Bronchial epithelial cell (primary cell): ENCODE measurements at regions not wholly inside any gene's neighbourhood (a gene's known extent, or its start where the extent isn't known, plus 50 kb on each side); places are given as distances from the start of the nearest gene placed in this dataset.
"Not testable (repeated sequence)": the region's sequence is repeated elsewhere in the genome, so short reads cannot be mapped to it uniquely, and the experiment has no call there.

Experiments
- DNase-seq: peaks from one replicate; pipeline ENCODE4 v3.0.0-alpha.2; 2010; ENCODE audit warnings: low read depth
- FAIRE-seq: peaks from 2 replicates; lab custom pipeline; 2011; peaks lifted over from hg19 to GRCh38; lab: Jason Lieb, UNC
- H3K27me3 ChIP-seq: 2 replicates; pipeline ENCODE4 v1.5.1; 2011; ENCODE audit warnings: low read length; ENCODE audit not compliant: control insufficient read depth, insufficient read depth
- H3K36me3 ChIP-seq: 2 replicates; pipeline ENCODE4 v1.5.1; 2011; ENCODE audit warnings: low read length; ENCODE audit not compliant: control insufficient read depth, insufficient read depth
- H3K4me3 ChIP-seq: 2 replicates; pipeline ENCODE4 v1.5.1; 2011; ENCODE audit warnings: mild to moderate bottlenecking, low read depth, low read length, control low read depth
- TF ChIP-seq, protein P1 (sequence below): IDR thresholded peaks from 2 replicates; pipeline ENCODE4 v1.5.1; 2011; ENCODE audit warnings: mild to moderate bottlenecking, moderate library complexity, low read length, control low read depth, inconsistent platforms; ENCODE audit not compliant: insufficient read depth, severe bottlenecking

- Histone ChIP-seq H3K36me3 (no peaks in the 10 kb centered on the region), H3K27me3 (no peaks in the 10 kb centered on the region), H3K4me3 (no peak overlapping the region)
- TF ChIP-seq, protein P1, sequence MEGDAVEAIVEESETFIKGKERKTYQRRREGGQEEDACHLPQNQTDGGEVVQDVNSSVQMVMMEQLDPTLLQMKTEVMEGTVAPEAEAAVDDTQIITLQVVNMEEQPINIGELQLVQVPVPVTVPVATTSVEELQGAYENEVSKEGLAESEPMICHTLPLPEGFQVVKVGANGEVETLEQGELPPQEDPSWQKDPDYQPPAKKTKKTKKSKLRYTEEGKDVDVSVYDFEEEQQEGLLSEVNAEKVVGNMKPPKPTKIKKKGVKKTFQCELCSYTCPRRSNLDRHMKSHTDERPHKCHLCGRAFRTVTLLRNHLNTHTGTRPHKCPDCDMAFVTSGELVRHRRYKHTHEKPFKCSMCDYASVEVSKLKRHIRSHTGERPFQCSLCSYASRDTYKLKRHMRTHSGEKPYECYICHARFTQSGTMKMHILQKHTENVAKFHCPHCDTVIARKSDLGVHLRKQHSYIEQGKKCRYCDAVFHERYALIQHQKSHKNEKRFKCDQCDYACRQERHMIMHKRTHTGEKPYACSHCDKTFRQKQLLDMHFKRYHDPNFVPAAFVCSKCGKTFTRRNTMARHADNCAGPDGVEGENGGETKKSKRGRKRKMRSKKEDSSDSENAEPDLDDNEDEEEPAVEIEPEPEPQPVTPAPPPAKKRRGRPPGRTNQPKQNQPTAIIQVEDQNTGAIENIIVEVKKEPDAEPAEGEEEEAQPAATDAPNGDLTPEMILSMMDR: no peak
- peak; percentile 28 for FAIRE-seq
- DNase-seq: no peak
Observed at GRCh38 chr10:108319434-108320222, 1155.1 kb upstream of the SORCS1 start.

- not testable (repeated sequence) for FAIRE-seq, H3K27me3 ChIP-seq, H3K36me3 ChIP-seq, DNase-seq
- H3K4me3 ChIP-seq: peak overlapping the region; percentile 30
Observed at GRCh38 chr10:108315636-108316035, 1151.1 kb upstream of the SORCS1 start.

DNA sequence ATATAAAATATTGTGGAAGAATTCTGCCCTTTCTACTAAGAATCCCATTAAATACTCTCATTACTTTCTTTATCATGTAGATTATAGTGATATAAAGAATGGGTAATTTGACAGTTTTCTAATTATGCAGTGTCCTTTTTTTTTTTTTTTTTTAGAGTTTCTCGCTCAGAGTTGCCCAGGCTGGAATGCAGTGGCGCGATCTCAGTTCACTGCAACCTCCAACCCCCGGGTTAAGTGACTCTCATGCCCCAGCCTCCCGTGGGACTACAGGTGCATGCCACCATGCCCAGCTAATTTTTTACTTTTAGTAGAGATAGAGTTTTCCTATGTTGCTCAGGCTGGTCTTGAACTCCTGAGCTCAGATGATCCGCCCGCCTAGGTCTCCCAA lies 1143.4 kb upstream of the SORCS1 start:
- Histone ChIP-seq H3K4me3 (no peak overlapping the region), H3K27me3 (no peaks in the 10 kb centered on the region), H3K36me3 (no peaks in the 10 kb centered on the region)
- no peak for DNase-seq
- TF ChIP-seq, protein P1: no peak
- FAIRE-seq: no peak

DNA sequence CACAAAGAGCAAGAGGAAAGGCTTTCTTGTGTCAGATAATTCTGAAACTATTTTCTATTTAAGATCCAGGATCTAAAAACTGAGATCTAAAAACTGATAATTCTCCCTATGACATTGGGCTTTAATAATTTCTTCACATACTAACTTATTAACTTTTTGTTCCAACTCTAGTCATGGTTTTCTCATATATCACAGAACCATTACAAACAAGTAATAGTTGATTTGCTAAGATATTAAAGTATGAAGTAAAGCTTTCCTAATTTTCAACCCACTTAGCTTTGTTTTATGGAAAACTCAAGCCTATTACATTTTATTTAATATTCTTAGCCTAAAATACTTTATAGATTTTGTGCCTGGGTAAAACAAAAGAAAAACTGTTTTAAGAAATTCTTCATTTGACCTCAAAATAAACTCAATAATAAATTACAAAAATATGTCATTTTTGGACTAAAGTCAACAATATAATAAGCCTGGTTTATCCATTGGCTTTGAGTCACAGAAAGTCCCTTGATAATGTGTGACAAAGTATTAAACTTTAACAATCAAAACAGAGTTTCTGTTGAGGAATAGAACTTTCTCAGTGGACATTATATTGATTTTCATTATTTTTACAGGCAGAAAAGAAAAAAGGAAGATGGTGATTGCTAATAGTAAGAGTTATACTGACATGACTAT lies 1142.9 kb upstream of the SORCS1 start:
- Histone ChIP-seq H3K4me3 (no peak overlapping the region), H3K27me3 (no peaks in the 10 kb centered on the region), H3K36me3 (no peaks in the 10 kb centered on the region)
- DNase-seq (no peak), FAIRE-seq (no peak)
- TF ChIP-seq, protein P1: no peak

DNA sequence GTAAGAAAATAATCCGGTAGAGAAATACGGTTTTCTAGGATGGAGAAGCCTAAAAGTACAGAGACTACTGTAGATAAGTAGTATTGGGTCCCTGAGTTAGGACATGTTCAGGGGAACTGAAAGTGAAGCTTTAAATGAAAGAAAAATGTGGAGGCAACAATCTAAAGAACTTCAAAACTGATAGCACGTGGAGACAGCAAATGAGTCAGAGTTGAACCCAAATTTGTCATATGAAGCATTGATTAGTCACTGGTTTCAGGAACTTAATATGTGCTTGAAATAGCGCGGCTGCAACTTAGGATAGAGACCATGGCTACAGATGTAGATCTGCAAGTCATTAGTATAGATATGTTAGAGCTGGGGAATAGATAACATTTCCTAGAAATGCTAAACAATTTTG lies 1138.6 kb upstream of the SORCS1 start:
- H3K27me3 ChIP-seq: no peaks in the 10 kb centered on the region
- no peak for FAIRE-seq
- peak; percentile 50 for DNase-seq
- no peaks in the 10 kb centered on the region for H3K36me3 ChIP-seq
- H3K4me3 ChIP-seq: no peak overlapping the region
- TF ChIP-seq, protein P1: no peak

GRCh38 chr10:108301002-108301401 lies 1136.5 kb upstream of the SORCS1 start:
- DNase-seq (no peak), FAIRE-seq (no peak)
- H3K27me3 ChIP-seq: no peaks in the 10 kb centered on the region
- TF ChIP-seq, protein P1: no peak
- H3K4me3 ChIP-seq: no peak overlapping the region
- no peaks in the 10 kb centered on the region for H3K36me3 ChIP-seq
